Transverse colon (tissue), 3 donors: ENCODE measurements at regions not wholly inside any gene's neighbourhood (a gene's known extent, or its start where the extent isn't known, plus 50 kb on each side); places are given as distances from the start of the nearest gene placed in this dataset.

Source experiments
- EP300 ChIP-seq: sonication (generic); formaldehyde crosslinking; IDR thresholded peaks from one replicate; pipeline ENCODE4 v1.6.1; 2017; ENCODE audit warnings: antibody characterized with exemption, low read depth
- POLR2AphosphoS5 ChIP-seq, 3 donors: sonication (generic); formaldehyde crosslinking; IDR thresholded peaks; one replicate each; pipeline ENCODE4 v1.6.1; 2016; ENCODE audit warnings: antibody characterized with exemption in 3 of 3

DNA sequence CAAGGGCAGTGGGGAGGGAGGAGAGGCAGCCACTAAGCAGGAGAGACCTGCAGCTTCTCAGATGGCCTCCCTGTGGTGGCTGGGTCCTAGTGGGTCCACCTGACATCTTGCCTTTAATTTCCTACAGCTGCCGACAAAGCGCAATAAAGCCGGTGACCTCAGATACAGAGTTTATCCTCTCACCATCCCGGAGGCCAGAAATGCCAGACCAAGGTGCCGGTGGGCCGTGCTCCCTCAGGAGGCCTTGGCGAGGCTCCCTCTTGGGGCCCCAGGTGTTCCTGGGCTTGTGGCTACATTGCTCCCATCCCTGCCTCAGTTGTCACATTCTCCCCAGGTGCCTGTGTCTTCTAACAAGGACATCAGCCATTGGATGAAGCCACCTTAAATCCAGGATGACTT is 103.0 kb downstream of the ADRA2C start:
- TF ChIP-seq POLR2AphosphoS5 (IDR thresholded peaks at IDR 0.05) (no peak), EP300 (no peak)
